ENCODE measurements at regions not wholly inside any gene's neighbourhood (a gene's known extent, or its start where the extent isn't known, plus 50 kb on each side); places are given as distances from the start of the nearest gene placed in this dataset.

- H3K4me1 ChIP-seq (replicated peaks in 1 of 2) = no peaks in the 10 kb centered on the region
- H3K36me3 ChIP-seq (replicated peaks in 1 of 2) = no peaks in the 10 kb centered on the region
- no peaks in the 10 kb centered on the region for H3K9me3 ChIP-seq (replicated peaks in 1 of 3)
- TF ChIP-seq POLR2A (IDR thresholded peaks at IDR 0.05) (no peak), CTCF (IDR thresholded peaks at IDR 0.05) (no peak)
- H3K27ac ChIP-seq = no peak overlapping the region
- no peak for DNase-seq
- no peaks in the 10 kb centered on the region for H3K27me3 ChIP-seq
- intact Hi-C loops (cut with DNase I) = no loop called here
- 35 to 48% (median 36%) methylated on average over 2 of the region's 2 CpGs for WGBS, 4 donors
- no peak overlapping the region for H3K4me3 ChIP-seq
Observed at GRCh38 chr14:82238649-82239048, 705.0 kb upstream of the SEL1L start.

GRCh38 chr14:82239223-82239622, 705.6 kb upstream of the SEL1L start:
- H3K36me3 ChIP-seq (replicated peaks in 1 of 2) = no peaks in the 10 kb centered on the region
- no peaks in the 10 kb centered on the region for H3K9me3 ChIP-seq (replicated peaks in 1 of 3)
- no peak overlapping the region for H3K4me3 ChIP-seq
- no peak for TF ChIP-seq CTCF (IDR thresholded peaks at IDR 0.05)
- TF ChIP-seq POLR2A (IDR thresholded peaks at IDR 0.05) = no peak
- 56 to 69% (median 61%) methylated on average over 7 of the region's 7 CpGs for WGBS, 4 donors
- intact Hi-C loops (cut with DNase I) = no loop called here
- no peaks in the 10 kb centered on the region for H3K4me1 ChIP-seq (replicated peaks in 1 of 2)
- no peak for DNase-seq
- H3K27ac ChIP-seq = no peak overlapping the region
- H3K27me3 ChIP-seq = no peaks in the 10 kb centered on the region

GRCh38 chr14:82244791-82245190, 711.1 kb upstream of the SEL1L start:
- no peak overlapping the region for H3K27ac ChIP-seq
- no peaks in the 10 kb centered on the region for H3K4me1 ChIP-seq (replicated peaks in 1 of 2)
- intact Hi-C loops (cut with DNase I) = no loop called here
- H3K9me3 ChIP-seq (replicated peaks in 1 of 3) = no peaks in the 10 kb centered on the region
- H3K4me3 ChIP-seq = no peak overlapping the region
- TF ChIP-seq POLR2A (IDR thresholded peaks at IDR 0.05) = no peak
- TF ChIP-seq CTCF (IDR thresholded peaks at IDR 0.05) = no peak
- no peaks in the 10 kb centered on the region for H3K27me3 ChIP-seq
- no peaks in the 10 kb centered on the region for H3K36me3 ChIP-seq (replicated peaks in 1 of 2)
- 58 to 80% (median 75%) methylated on average over 4 of the region's 4 CpGs for WGBS, 4 donors
- DNase-seq = no peak

- no peak for DNase-seq
- H3K36me3 ChIP-seq (replicated peaks in 1 of 2) = no peaks in the 10 kb centered on the region
- H3K4me1 ChIP-seq (replicated peaks in 1 of 2) = no peaks in the 10 kb centered on the region
- H3K27ac ChIP-seq = no peak overlapping the region
- H3K27me3 ChIP-seq = no peaks in the 10 kb centered on the region
- H3K4me3 ChIP-seq = no peak overlapping the region
- no peak for TF ChIP-seq POLR2A (IDR thresholded peaks at IDR 0.05)
- no peak for TF ChIP-seq CTCF (IDR thresholded peaks at IDR 0.05)
- intact Hi-C loops (cut with DNase I) = no loop called here
- no peaks in the 10 kb centered on the region for H3K9me3 ChIP-seq (replicated peaks in 1 of 3)
- 72 to 85% (median 80%) methylated on average over 8 of the region's 8 CpGs for WGBS, 4 donors
Observed at GRCh38 chr14:82251494-82251893, 717.8 kb upstream of the SEL1L start.
